ENCODE measurements at regions not wholly inside any gene's neighbourhood (a gene's known extent, or its start where the extent isn't known, plus 50 kb on each side); places are given as distances from the start of the nearest gene placed in this dataset.

- no peak for DNase-seq
Measured at GRCh38 chr11:33520112-33520511, 180.5 kb downstream of the C11orf91 start.

- no peak for DNase-seq
Measured at GRCh38 chr11:33515347-33515746, 185.3 kb downstream of the C11orf91 start.

GRCh38 chr11:33514079-33514925 lies 186.3 kb downstream of the C11orf91 start:
- DNase-seq: no peak

- no peak for DNase-seq
Measured at GRCh38 chr11:33509632-33510031, 191.0 kb downstream of the C11orf91 start.

GRCh38 chr11:33507967-33508366 lies 192.7 kb downstream of the C11orf91 start:
- DNase-seq: no peak

- no peak for DNase-seq
Measured at GRCh38 chr11:33507356-33507755, 193.3 kb downstream of the C11orf91 start.

- DNase-seq: no peak
Measured at GRCh38 chr11:33505093-33505492, 195.5 kb downstream of the C11orf91 start.

GRCh38 chr11:33500861-33501479 lies 199.7 kb downstream of the C11orf91 start:
- DNase-seq: no peak

- no peak for DNase-seq
Measured at GRCh38 chr11:33500332-33500731, 200.3 kb downstream of the C11orf91 start.

GRCh38 chr11:33492596-33492995 lies 208.0 kb downstream of the C11orf91 start:
- DNase-seq: no peak

GRCh38 chr11:33490842-33491370 lies 209.7 kb downstream of the C11orf91 start:
- no peak for DNase-seq

GRCh38 chr11:33488971-33489370 lies 211.7 kb downstream of the C11orf91 start:
- DNase-seq: no peak

- no peak for DNase-seq
Measured at GRCh38 chr11:33480626-33481025, 220.0 kb downstream of the C11orf91 start.

GRCh38 chr11:33479231-33479630 lies 221.4 kb downstream of the C11orf91 start:
- DNase-seq: no peak

GRCh38 chr11:33478111-33478573 lies 221.0 kb downstream of the HIPK3 start:
- no peak for DNase-seq

- DNase-seq: no peak
Measured at GRCh38 chr11:33476945-33477606, 219.9 kb downstream of the HIPK3 start.

- no peak for DNase-seq
Measured at GRCh38 chr11:33475993-33476392, 218.8 kb downstream of the HIPK3 start.

GRCh38 chr11:33474866-33475265 lies 217.7 kb downstream of the HIPK3 start:
- DNase-seq: no peak

GRCh38 chr11:33471541-33471940 lies 214.4 kb downstream of the HIPK3 start:
- no peak for DNase-seq

GRCh38 chr11:33467966-33468365 lies 210.8 kb downstream of the HIPK3 start:
- no peak for DNase-seq

- DNase-seq: no peak
Measured at GRCh38 chr11:33463059-33463458, 205.9 kb downstream of the HIPK3 start.

GRCh38 chr11:33461369-33462125 lies 204.4 kb downstream of the HIPK3 start:
- no peak for DNase-seq

- no peak for DNase-seq
Measured at GRCh38 chr11:33457948-33458347, 200.8 kb downstream of the HIPK3 start.

Data from stimulated activated CD4-positive, alpha-beta T cell treated with anti-CD3 and anti-CD28 coated beads, Interleukin-4, amount 100 ng/mL, for 1 hour (primary cell).